Stimulated activated CD8-positive, alpha-beta memory T cell treated with anti-CD3 and anti-CD28 coated beads, Interleukin-7, amount 100 ng/mL, for 4 hours (primary cell): ENCODE measurements at regions not wholly inside any gene's neighbourhood (a gene's known extent, or its start where the extent isn't known, plus 50 kb on each side); places are given as distances from the start of the nearest gene placed in this dataset.

Experiments used
- DNase-seq, 2 donors: peaks; one replicate each; pipeline ENCODE4 v3.0.0-alpha.2; 2020; ENCODE audit warnings: low read depth in 2 of 2

- DNase-seq: no peak
Measured at GRCh38 chr4:19346636-19347035, 905.1 kb upstream of the SLIT2 start.

- no peak for DNase-seq
Measured at GRCh38 chr4:19329631-19330030, 922.1 kb upstream of the SLIT2 start.

- DNase-seq: no peak
Measured at GRCh38 chr4:19329077-19329476, 922.6 kb upstream of the SLIT2 start.

GRCh38 chr4:19327364-19327763 lies 924.3 kb upstream of the SLIT2 start:
- no peak for DNase-seq

GRCh38 chr4:19324184-19324583 lies 927.5 kb upstream of the SLIT2 start:
- no peak for DNase-seq

GRCh38 chr4:19319607-19320006 lies 932.1 kb upstream of the SLIT2 start:
- DNase-seq: no peak

GRCh38 chr4:19317377-19317776 lies 934.3 kb upstream of the SLIT2 start:
- no peak for DNase-seq

GRCh38 chr4:19314116-19314515 lies 937.6 kb upstream of the SLIT2 start:
- DNase-seq: no peak

GRCh38 chr4:19309378-19309777 lies 942.3 kb upstream of the SLIT2 start:
- DNase-seq: no peak

- no peak for DNase-seq
Measured at GRCh38 chr4:19304028-19304427, 947.7 kb upstream of the SLIT2 start.

GRCh38 chr4:19301527-19301926 lies 950.2 kb upstream of the SLIT2 start:
- no peak for DNase-seq

- no peak for DNase-seq
Measured at GRCh38 chr4:19300213-19300612, 951.5 kb upstream of the SLIT2 start.

GRCh38 chr4:19298998-19299397 lies 952.7 kb upstream of the SLIT2 start:
- no peak for DNase-seq

GRCh38 chr4:19293781-19294180 lies 957.9 kb upstream of the SLIT2 start:
- DNase-seq: no peak

- DNase-seq: no peak
Measured at GRCh38 chr4:19293080-19293479, 958.6 kb upstream of the SLIT2 start.

- DNase-seq: no peak
Measured at GRCh38 chr4:19286924-19287323, 964.8 kb upstream of the SLIT2 start.

GRCh38 chr4:19285146-19285545 lies 966.6 kb upstream of the SLIT2 start:
- no peak for DNase-seq

GRCh38 chr4:19278665-19279064 lies 973.0 kb upstream of the SLIT2 start:
- DNase-seq: no peak

GRCh38 chr4:19266566-19266965 lies 985.1 kb upstream of the SLIT2 start:
- no peak for DNase-seq

- no peak for DNase-seq
Measured at GRCh38 chr4:19262467-19262866, 989.2 kb upstream of the SLIT2 start.

GRCh38 chr4:19260346-19260745 lies 991.4 kb upstream of the SLIT2 start:
- DNase-seq: no peak

- DNase-seq: no peak
Measured at GRCh38 chr4:19259920-19260319, 991.8 kb upstream of the SLIT2 start.

- DNase-seq: no peak
Measured at GRCh38 chr4:19256823-19257222, 994.9 kb upstream of the SLIT2 start.

- no peak for DNase-seq
Measured at GRCh38 chr4:19254486-19254885, 997.2 kb upstream of the SLIT2 start.

- DNase-seq: no peak
Measured at GRCh38 chr4:19248023-19248422, 1003.7 kb upstream of the SLIT2 start.
